GM18907 (cell line): ENCODE measurements at regions not wholly inside any gene's neighbourhood (a gene's known extent, or its start where the extent isn't known, plus 50 kb on each side); places are given as distances from the start of the nearest gene placed in this dataset.
"Not testable (repeated sequence)": the region's sequence is repeated elsewhere in the genome, so short reads cannot be mapped to it uniquely, and the experiment has no call there.

ENCODE experiments used
- ATAC-seq: cut with Tn5 transposase; IDR thresholded peaks from one replicate; pipeline ENCODE4 v1.9.1; 2021; ENCODE audit warnings: mild to moderate bottlenecking, moderate library complexity; ENCODE audit not compliant: unreplicated experiment

GRCh38 chrX:120753413-120754251 lies 122.0 kb downstream of the CT47B1 start:
- ATAC-seq: no peak

- no peak for ATAC-seq
Observed at GRCh38 chrX:120752431-120753082, 122.7 kb upstream of the C1GALT1C1 start.

- ATAC-seq: no peak
Observed at GRCh38 chrX:120751683-120752082, 121.8 kb upstream of the C1GALT1C1 start.

- ATAC-seq: no peak
Observed at GRCh38 chrX:120750381-120750780, 120.5 kb upstream of the C1GALT1C1 start.

- ATAC-seq: peak; percentile 87
Observed at GRCh38 chrX:120749141-120749846, 119.4 kb upstream of the C1GALT1C1 start.

- no peak for ATAC-seq
Observed at GRCh38 chrX:120746153-120746552, 116.3 kb upstream of the C1GALT1C1 start.

GRCh38 chrX:120742946-120743665 lies 113.3 kb upstream of the C1GALT1C1 start:
- ATAC-seq: no peak

GRCh38 chrX:120741452-120741851 lies 111.6 kb upstream of the C1GALT1C1 start:
- ATAC-seq: no peak

GRCh38 chrX:120740072-120740471 lies 110.2 kb upstream of the C1GALT1C1 start:
- ATAC-seq: no peak

GRCh38 chrX:120739300-120739699 lies 109.4 kb upstream of the C1GALT1C1 start:
- no peak for ATAC-seq

GRCh38 chrX:120736989-120737388 lies 107.1 kb upstream of the C1GALT1C1 start:
- ATAC-seq: no peak

GRCh38 chrX:120735966-120736365 lies 106.1 kb upstream of the C1GALT1C1 start:
- no peak for ATAC-seq

- no peak for ATAC-seq
Observed at GRCh38 chrX:120732879-120733278, 103.0 kb upstream of the C1GALT1C1 start.

- ATAC-seq: no peak
Observed at GRCh38 chrX:120732461-120732860, 102.6 kb upstream of the C1GALT1C1 start.

- no peak for ATAC-seq
Observed at GRCh38 chrX:120731386-120731785, 101.5 kb upstream of the C1GALT1C1 start.

- not testable (repeated sequence) for ATAC-seq
Observed at GRCh38 chrX:120729506-120730255, 99.8 kb upstream of the C1GALT1C1 start.

- no peak for ATAC-seq
Observed at GRCh38 chrX:120727911-120728310, 98.1 kb upstream of the C1GALT1C1 start.

- ATAC-seq: no peak
Observed at GRCh38 chrX:120727452-120727851, 97.6 kb upstream of the C1GALT1C1 start.

GRCh38 chrX:120726294-120726693 lies 96.4 kb upstream of the C1GALT1C1 start:
- ATAC-seq: peak; percentile 99

GRCh38 chrX:120725874-120726273 lies 96.0 kb upstream of the C1GALT1C1 start:
- ATAC-seq: peak; percentile 35
